ENCODE measurements at regions not wholly inside any gene's neighbourhood (a gene's known extent, or its start where the extent isn't known, plus 50 kb on each side); places are given as distances from the start of the nearest gene placed in this dataset.

DNA sequence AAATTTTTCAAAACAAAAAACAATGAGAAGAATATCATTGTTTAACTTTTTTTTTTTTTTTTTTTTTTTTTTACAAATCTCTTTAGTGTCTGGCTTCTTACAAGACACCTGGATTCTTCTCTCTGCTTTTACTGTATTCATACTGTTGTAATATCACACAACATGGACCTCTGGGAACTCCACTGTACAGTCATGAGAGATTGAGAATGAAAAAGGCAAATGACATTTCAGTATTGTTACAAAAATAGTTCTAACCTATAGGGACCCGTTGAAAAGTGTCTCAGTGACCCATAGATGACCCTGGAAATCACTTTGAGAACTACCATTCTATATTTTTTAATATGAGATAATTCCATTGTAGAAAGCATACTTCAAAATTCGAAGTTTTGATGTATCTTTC, 124.4 kb downstream of the SLIT2 start:
- Mint-ChIP-seq H3K27me3 (no peaks in the 10 kb centered on the region), H3K4me3 (ENCODE audit: low read depth) (no peak overlapping the region), H3K27ac (no peak overlapping the region), H3K36me3 (ENCODE audit: insufficient read depth) (no peaks in the 10 kb centered on the region), H3K9me3 (ENCODE audit: low read depth) (no peaks in the 10 kb centered on the region), H3K4me1 (ENCODE audit: low read depth) (peaks cover 3% of the 10 kb centered on the region)
- TF ChIP-seq, protein P1, sequence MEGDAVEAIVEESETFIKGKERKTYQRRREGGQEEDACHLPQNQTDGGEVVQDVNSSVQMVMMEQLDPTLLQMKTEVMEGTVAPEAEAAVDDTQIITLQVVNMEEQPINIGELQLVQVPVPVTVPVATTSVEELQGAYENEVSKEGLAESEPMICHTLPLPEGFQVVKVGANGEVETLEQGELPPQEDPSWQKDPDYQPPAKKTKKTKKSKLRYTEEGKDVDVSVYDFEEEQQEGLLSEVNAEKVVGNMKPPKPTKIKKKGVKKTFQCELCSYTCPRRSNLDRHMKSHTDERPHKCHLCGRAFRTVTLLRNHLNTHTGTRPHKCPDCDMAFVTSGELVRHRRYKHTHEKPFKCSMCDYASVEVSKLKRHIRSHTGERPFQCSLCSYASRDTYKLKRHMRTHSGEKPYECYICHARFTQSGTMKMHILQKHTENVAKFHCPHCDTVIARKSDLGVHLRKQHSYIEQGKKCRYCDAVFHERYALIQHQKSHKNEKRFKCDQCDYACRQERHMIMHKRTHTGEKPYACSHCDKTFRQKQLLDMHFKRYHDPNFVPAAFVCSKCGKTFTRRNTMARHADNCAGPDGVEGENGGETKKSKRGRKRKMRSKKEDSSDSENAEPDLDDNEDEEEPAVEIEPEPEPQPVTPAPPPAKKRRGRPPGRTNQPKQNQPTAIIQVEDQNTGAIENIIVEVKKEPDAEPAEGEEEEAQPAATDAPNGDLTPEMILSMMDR (IDR thresholded peaks at IDR 0.05; ENCODE audit: unreplicated experiment), result no peak
- DNase-seq (ENCODE audit: low spot score, unreplicated experiment), result no peak

GRCh38 chr4:20378181-20378580, 126.5 kb downstream of the SLIT2 start:
- no peaks in the 10 kb centered on the region for H3K27me3 Mint-ChIP-seq
- H3K4me1 Mint-ChIP-seq (ENCODE audit: low read depth), result peaks cover 3% of the 10 kb centered on the region
- H3K4me3 Mint-ChIP-seq (ENCODE audit: low read depth), result no peak overlapping the region
- DNase-seq (ENCODE audit: low spot score, unreplicated experiment), result no peak
- no peak overlapping the region for H3K27ac Mint-ChIP-seq
- no peaks in the 10 kb centered on the region for H3K36me3 Mint-ChIP-seq (ENCODE audit: insufficient read depth)
- TF ChIP-seq, protein P1 (IDR thresholded peaks at IDR 0.05; ENCODE audit: unreplicated experiment), result no peak
- no peaks in the 10 kb centered on the region for H3K9me3 Mint-ChIP-seq (ENCODE audit: low read depth)

- H3K27ac Mint-ChIP-seq, result no peak overlapping the region
- H3K27me3 Mint-ChIP-seq, result no peaks in the 10 kb centered on the region
- no peaks in the 10 kb centered on the region for H3K4me1 Mint-ChIP-seq (ENCODE audit: low read depth)
- TF ChIP-seq, protein P1 (IDR thresholded peaks at IDR 0.05; ENCODE audit: unreplicated experiment), result no peak
- H3K4me3 Mint-ChIP-seq (ENCODE audit: low read depth), result no peak overlapping the region
- no peaks in the 10 kb centered on the region for H3K9me3 Mint-ChIP-seq (ENCODE audit: low read depth)
- no peaks in the 10 kb centered on the region for H3K36me3 Mint-ChIP-seq (ENCODE audit: insufficient read depth)
- no peak for DNase-seq (ENCODE audit: low spot score, unreplicated experiment)
Measured at GRCh38 chr4:20381005-20381404, 129.3 kb downstream of the SLIT2 start.

DNA sequence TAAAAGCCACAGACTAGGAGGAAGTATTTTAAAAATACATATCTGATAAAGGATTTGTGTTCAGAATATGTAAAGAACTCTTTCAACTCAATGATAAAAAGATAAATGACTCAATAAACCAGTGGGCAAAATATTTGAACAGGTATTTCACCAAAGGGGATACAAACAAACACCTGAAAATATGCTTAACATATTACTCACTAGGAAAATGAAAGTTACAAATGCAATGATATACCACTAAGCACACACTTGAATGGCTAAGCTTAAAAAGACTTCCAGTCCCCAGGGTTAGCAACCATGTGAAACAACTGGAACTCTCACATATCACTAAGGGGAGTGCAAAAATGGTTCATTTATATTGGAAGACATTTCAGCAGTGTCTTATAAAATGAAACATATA, 131.6 kb downstream of the SLIT2 start:
- Mint-ChIP-seq H3K4me3 (ENCODE audit: low read depth) (no peak overlapping the region), H3K27me3 (no peaks in the 10 kb centered on the region), H3K9me3 (ENCODE audit: low read depth) (no peaks in the 10 kb centered on the region), H3K4me1 (ENCODE audit: low read depth) (no peaks in the 10 kb centered on the region), H3K27ac (no peak overlapping the region), H3K36me3 (ENCODE audit: insufficient read depth) (no peaks in the 10 kb centered on the region)
- TF ChIP-seq, protein P1 (IDR thresholded peaks at IDR 0.05; ENCODE audit: unreplicated experiment), result no peak
- no peak for DNase-seq (ENCODE audit: low spot score, unreplicated experiment)

GRCh38 chr4:20383969-20384368, 132.3 kb downstream of the SLIT2 start:
- Mint-ChIP-seq H3K27me3 (no peaks in the 10 kb centered on the region), H3K36me3 (ENCODE audit: insufficient read depth) (no peaks in the 10 kb centered on the region), H3K27ac (no peak overlapping the region), H3K4me3 (ENCODE audit: low read depth) (no peak overlapping the region), H3K4me1 (ENCODE audit: low read depth) (no peaks in the 10 kb centered on the region), H3K9me3 (ENCODE audit: low read depth) (no peaks in the 10 kb centered on the region)
- no peak for DNase-seq (ENCODE audit: low spot score, unreplicated experiment)
- TF ChIP-seq, protein P1 (IDR thresholded peaks at IDR 0.05; ENCODE audit: unreplicated experiment), result no peak

Measured in progenitor cell of endocrine pancreas (in vitro differentiated cells).